ENCODE measurements at regions not wholly inside any gene's neighbourhood (a gene's known extent, or its start where the extent isn't known, plus 50 kb on each side); places are given as distances from the start of the nearest gene placed in this dataset.

DNA sequence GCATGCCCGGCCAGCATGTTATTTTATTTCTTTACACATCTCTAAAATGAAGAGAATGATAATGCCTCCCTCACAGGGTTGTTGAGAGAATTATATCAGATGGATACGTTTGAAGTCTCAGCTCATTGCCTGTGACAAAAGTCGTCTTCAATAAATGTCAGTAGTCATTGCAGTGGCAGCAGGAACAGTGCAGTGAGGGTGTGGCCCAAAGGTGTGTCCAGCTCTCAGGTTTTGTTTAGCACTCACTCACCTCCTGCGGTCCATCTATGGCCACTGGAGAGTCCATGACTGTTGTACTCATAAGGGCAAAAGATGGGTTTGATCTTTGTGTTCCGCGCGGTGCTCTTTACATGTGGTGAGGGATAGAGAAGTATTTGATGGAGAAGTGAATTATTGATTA, 77.2 kb upstream of the TIAM2 start:
- Histone ChIP-seq H3K4me1 (ENCODE audit: control insufficient read depth in 4 of 4, insufficient read depth in 4 of 4, low read length in 3 of 4) (no peaks in the 10 kb centered on the region), H3K36me3 (ENCODE audit: control insufficient read depth in 4 of 4, insufficient read depth in 3 of 4, low read depth in 1 of 4, low read length in 3 of 4) (no peaks in the 10 kb centered on the region), H3K27ac (ENCODE audit: low read depth in 1 of 2, low read length in 2 of 2) (no peak overlapping the region), H3K9ac (ENCODE audit: low read depth in 1 of 2, low read length in 2 of 2) (no peak overlapping the region), H3K27me3 (ENCODE audit: control insufficient read depth in 4 of 4, insufficient read depth in 4 of 4, low read length in 3 of 4) (no peaks in the 10 kb centered on the region), H3K4me3 (ENCODE audit: low read depth in 1 of 3, low read length in 3 of 3) (no peak overlapping the region), H3K9me3 (ENCODE audit: control insufficient read depth in 4 of 4, low read length in 3 of 4) (no peaks in the 10 kb centered on the region)
- WGBS = 96% methylated on average over 7 of the region's 7 CpGs
- DNase-seq (ENCODE audit: low spot score) = no peak
- TF ChIP-seq, protein P1, sequence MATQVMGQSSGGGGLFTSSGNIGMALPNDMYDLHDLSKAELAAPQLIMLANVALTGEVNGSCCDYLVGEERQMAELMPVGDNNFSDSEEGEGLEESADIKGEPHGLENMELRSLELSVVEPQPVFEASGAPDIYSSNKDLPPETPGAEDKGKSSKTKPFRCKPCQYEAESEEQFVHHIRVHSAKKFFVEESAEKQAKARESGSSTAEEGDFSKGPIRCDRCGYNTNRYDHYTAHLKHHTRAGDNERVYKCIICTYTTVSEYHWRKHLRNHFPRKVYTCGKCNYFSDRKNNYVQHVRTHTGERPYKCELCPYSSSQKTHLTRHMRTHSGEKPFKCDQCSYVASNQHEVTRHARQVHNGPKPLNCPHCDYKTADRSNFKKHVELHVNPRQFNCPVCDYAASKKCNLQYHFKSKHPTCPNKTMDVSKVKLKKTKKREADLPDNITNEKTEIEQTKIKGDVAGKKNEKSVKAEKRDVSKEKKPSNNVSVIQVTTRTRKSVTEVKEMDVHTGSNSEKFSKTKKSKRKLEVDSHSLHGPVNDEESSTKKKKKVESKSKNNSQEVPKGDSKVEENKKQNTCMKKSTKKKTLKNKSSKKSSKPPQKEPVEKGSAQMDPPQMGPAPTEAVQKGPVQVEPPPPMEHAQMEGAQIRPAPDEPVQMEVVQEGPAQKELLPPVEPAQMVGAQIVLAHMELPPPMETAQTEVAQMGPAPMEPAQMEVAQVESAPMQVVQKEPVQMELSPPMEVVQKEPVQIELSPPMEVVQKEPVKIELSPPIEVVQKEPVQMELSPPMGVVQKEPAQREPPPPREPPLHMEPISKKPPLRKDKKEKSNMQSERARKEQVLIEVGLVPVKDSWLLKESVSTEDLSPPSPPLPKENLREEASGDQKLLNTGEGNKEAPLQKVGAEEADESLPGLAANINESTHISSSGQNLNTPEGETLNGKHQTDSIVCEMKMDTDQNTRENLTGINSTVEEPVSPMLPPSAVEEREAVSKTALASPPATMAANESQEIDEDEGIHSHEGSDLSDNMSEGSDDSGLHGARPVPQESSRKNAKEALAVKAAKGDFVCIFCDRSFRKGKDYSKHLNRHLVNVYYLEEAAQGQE (IDR thresholded peaks at IDR 0.05) = no peak
- TF ChIP-seq GABPA (IDR thresholded peaks at IDR 0.05 in 1 of 2, conservative IDR thresholded peaks at IDR 0.05 in 1 of 2) (no peak), HNF4A (conservative IDR thresholded peaks at IDR 0.05) (no peak), TAF1 (conservative IDR thresholded peaks at IDR 0.05) (no peak), FOXA2 (IDR thresholded peaks at IDR 0.05) (no peak), SP1 (IDR thresholded peaks at IDR 0.05) (no peak), FOXA1 (IDR thresholded peaks at IDR 0.05) (no peak), RAD21 (IDR thresholded peaks at IDR 0.05) (no peak)
- TF ChIP-seq, protein P2, sequence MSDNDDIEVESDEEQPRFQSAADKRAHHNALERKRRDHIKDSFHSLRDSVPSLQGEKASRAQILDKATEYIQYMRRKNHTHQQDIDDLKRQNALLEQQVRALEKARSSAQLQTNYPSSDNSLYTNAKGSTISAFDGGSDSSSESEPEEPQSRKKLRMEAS (IDR thresholded peaks at IDR 0.05) = no peak

DNA sequence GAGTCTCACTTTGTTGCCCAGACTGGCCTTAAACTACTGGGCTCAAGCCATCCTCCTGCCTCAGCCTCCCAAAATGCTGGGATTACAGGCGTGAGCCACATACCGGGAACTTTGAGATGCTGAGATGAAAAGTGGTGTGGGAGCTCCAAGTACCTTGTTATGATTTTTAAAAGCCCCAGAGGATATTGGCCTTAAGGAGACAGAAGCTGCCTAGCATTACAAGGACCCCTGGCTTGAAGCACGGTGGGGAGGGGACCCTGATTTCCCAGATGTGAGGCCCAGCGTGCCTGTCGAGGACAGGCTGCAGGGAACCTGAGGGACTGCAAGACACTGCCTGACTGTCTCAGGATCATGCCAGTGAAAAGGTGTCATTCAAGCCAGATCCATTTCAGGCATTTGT, 75.3 kb upstream of the TIAM2 start:
- Histone ChIP-seq H3K27me3 (ENCODE audit: control insufficient read depth in 4 of 4, insufficient read depth in 4 of 4, low read length in 3 of 4) (no peaks in the 10 kb centered on the region), H3K4me3 (ENCODE audit: low read depth in 1 of 3, low read length in 3 of 3) (no peak overlapping the region), H3K9ac (ENCODE audit: low read depth in 1 of 2, low read length in 2 of 2) (no peak overlapping the region), H3K36me3 (ENCODE audit: control insufficient read depth in 4 of 4, insufficient read depth in 3 of 4, low read depth in 1 of 4, low read length in 3 of 4) (no peaks in the 10 kb centered on the region), H3K27ac (ENCODE audit: low read depth in 1 of 2, low read length in 2 of 2) (no peak overlapping the region), H3K9me3 (ENCODE audit: control insufficient read depth in 4 of 4, low read length in 3 of 4) (no peaks in the 10 kb centered on the region), H3K4me1 (ENCODE audit: control insufficient read depth in 4 of 4, insufficient read depth in 4 of 4, low read length in 3 of 4) (no peaks in the 10 kb centered on the region)
- no peak for TF ChIP-seq HNF4A (conservative IDR thresholded peaks at IDR 0.05)
- TF ChIP-seq, protein P2 (IDR thresholded peaks at IDR 0.05) = no peak
- no peak for TF ChIP-seq NR2F2 (IDR thresholded peaks at IDR 0.05)
- TF ChIP-seq, protein P3, sequence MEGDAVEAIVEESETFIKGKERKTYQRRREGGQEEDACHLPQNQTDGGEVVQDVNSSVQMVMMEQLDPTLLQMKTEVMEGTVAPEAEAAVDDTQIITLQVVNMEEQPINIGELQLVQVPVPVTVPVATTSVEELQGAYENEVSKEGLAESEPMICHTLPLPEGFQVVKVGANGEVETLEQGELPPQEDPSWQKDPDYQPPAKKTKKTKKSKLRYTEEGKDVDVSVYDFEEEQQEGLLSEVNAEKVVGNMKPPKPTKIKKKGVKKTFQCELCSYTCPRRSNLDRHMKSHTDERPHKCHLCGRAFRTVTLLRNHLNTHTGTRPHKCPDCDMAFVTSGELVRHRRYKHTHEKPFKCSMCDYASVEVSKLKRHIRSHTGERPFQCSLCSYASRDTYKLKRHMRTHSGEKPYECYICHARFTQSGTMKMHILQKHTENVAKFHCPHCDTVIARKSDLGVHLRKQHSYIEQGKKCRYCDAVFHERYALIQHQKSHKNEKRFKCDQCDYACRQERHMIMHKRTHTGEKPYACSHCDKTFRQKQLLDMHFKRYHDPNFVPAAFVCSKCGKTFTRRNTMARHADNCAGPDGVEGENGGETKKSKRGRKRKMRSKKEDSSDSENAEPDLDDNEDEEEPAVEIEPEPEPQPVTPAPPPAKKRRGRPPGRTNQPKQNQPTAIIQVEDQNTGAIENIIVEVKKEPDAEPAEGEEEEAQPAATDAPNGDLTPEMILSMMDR (IDR thresholded peaks at IDR 0.05; ENCODE audit: low read depth, low read length, missing input control) = no peak
- TF ChIP-seq, protein P4, sequence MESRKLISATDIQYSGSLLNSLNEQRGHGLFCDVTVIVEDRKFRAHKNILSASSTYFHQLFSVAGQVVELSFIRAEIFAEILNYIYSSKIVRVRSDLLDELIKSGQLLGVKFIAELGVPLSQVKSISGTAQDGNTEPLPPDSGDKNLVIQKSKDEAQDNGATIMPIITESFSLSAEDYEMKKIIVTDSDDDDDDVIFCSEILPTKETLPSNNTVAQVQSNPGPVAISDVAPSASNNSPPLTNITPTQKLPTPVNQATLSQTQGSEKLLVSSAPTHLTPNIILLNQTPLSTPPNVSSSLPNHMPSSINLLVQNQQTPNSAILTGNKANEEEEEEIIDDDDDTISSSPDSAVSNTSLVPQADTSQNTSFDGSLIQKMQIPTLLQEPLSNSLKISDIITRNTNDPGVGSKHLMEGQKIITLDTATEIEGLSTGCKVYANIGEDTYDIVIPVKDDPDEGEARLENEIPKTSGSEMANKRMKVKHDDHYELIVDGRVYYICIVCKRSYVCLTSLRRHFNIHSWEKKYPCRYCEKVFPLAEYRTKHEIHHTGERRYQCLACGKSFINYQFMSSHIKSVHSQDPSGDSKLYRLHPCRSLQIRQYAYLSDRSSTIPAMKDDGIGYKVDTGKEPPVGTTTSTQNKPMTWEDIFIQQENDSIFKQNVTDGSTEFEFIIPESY (IDR thresholded peaks at IDR 0.05) = no peak
- no peak for TF ChIP-seq TAF1 (conservative IDR thresholded peaks at IDR 0.05)
- TF ChIP-seq RAD21 (IDR thresholded peaks at IDR 0.05) = no peak
- TF ChIP-seq, protein P5, sequence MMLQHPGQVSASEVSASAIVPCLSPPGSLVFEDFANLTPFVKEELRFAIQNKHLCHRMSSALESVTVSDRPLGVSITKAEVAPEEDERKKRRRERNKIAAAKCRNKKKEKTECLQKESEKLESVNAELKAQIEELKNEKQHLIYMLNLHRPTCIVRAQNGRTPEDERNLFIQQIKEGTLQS (IDR thresholded peaks at IDR 0.05) = no peak
- no peak for TF ChIP-seq YY1 (IDR thresholded peaks at IDR 0.05)
- TF ChIP-seq GABPA (IDR thresholded peaks at IDR 0.05 in 1 of 2, conservative IDR thresholded peaks at IDR 0.05 in 1 of 2) = no peak
- TF ChIP-seq FOXA1 (IDR thresholded peaks at IDR 0.05) = no peak
- TF ChIP-seq, protein P1 (IDR thresholded peaks at IDR 0.05) = no peak
- TF ChIP-seq SP1 (IDR thresholded peaks at IDR 0.05) = no peak
- TF ChIP-seq RXRA (IDR thresholded peaks at IDR 0.05) = no peak
- TF ChIP-seq EGR1 (IDR thresholded peaks at IDR 0.05; ENCODE audit: low read depth in 2 of 2) = no peak
- 96% methylated on average over 5 of the region's 5 CpGs for WGBS
- DNase-seq (ENCODE audit: low spot score) = no peak
